Coronary artery (tissue), 2 donors: ENCODE measurements at regions not wholly inside any gene's neighbourhood (a gene's known extent, or its start where the extent isn't known, plus 50 kb on each side); places are given as distances from the start of the nearest gene placed in this dataset.

Experiments
- DNase-seq: peaks from one replicate; pipeline ENCODE4 v3.0.0-alpha.2; 2017; ENCODE audit warnings: low spot score
- H3K27ac ChIP-seq, 2 donors: fragments of 200-600 bp; sonication (generic); one replicate each; pipeline ENCODE4 v1.5.1; 2016 to 2019
- H3K4me3 ChIP-seq: fragments of 200-600 bp; sonication (generic); 2 replicates; pipeline ENCODE4 v1.5.1; 2016; ENCODE audit warnings: mild to moderate bottlenecking, moderate library complexity
- TF ChIP-seq, protein P1 (sequence below): fragments of 200-600 bp; sonication (generic); IDR thresholded peaks from one replicate; pipeline ENCODE4 v1.5.1; 2019; ENCODE audit warnings: antibody characterized with exemption

DNA sequence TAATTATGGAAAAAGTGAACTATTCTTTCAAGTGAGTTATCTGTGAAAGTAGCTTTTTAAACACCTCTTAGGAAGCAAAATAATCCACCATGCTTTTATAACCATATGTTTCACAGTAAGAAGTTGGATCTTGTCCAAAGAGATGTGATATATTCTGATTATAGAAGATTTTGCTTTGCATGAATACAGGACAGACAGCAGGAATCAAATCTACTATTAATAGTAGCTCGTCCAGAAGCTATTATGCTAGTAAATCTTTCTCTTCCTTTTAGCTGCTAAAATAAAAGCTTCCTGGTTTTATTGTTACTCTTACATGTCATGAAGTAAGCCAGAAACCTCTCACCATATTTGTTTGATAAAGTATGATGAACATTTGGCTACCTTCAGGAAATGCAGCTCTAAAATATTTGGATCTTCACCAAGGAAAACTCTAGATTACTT, 257.0 kb downstream of the IPO8 start:
- no peak overlapping the region for H3K27ac ChIP-seq
- TF ChIP-seq, protein P1, sequence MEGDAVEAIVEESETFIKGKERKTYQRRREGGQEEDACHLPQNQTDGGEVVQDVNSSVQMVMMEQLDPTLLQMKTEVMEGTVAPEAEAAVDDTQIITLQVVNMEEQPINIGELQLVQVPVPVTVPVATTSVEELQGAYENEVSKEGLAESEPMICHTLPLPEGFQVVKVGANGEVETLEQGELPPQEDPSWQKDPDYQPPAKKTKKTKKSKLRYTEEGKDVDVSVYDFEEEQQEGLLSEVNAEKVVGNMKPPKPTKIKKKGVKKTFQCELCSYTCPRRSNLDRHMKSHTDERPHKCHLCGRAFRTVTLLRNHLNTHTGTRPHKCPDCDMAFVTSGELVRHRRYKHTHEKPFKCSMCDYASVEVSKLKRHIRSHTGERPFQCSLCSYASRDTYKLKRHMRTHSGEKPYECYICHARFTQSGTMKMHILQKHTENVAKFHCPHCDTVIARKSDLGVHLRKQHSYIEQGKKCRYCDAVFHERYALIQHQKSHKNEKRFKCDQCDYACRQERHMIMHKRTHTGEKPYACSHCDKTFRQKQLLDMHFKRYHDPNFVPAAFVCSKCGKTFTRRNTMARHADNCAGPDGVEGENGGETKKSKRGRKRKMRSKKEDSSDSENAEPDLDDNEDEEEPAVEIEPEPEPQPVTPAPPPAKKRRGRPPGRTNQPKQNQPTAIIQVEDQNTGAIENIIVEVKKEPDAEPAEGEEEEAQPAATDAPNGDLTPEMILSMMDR: no peak
- no peak overlapping the region for H3K4me3 ChIP-seq
- DNase-seq: no peak

GRCh38 chr12:30437616-30438015, 258.1 kb downstream of the IPO8 start:
- no peak overlapping the region for H3K4me3 ChIP-seq
- DNase-seq: no peak
- TF ChIP-seq, protein P1: no peak
- no peak overlapping the region for H3K27ac ChIP-seq

DNA sequence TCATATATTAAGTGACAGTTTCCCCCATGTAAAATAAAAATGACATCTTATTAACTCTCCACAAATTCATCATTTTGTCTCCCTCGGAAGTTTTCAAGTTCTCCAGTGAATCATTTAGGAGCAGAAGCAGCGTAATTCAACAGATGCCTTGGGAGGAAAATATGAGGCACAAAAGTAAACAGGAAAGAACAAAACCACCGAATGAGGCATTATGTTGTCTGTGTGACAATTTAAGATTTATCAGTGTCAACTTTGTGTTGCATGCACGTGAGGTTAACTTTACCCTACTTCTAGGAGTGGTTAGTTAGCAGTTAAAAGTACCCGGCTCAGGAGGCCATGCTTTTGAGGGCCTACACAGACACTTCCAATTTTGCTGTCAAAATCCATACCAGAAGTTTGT, 258.6 kb downstream of the IPO8 start:
- Histone ChIP-seq H3K4me3 (no peak overlapping the region), H3K27ac (no peak overlapping the region)
- DNase-seq: no peak
- TF ChIP-seq, protein P1: no peak

- no peak for DNase-seq
- Histone ChIP-seq H3K27ac (no peak overlapping the region), H3K4me3 (no peak overlapping the region)
- TF ChIP-seq, protein P1: no peak
These were observed 267.6 kb downstream of the IPO8 start for GRCh38 chr12:30428098-30428497.

- TF ChIP-seq, protein P1: no peak
- no peak for DNase-seq
- no peak overlapping the region for H3K4me3 ChIP-seq
- no peak overlapping the region for H3K27ac ChIP-seq
These were observed 268.1 kb downstream of the IPO8 start for GRCh38 chr12:30427555-30427954.

- TF ChIP-seq, protein P1: no peak
These were observed 270.2 kb downstream of the IPO8 start for GRCh38 chr12:30425445-30425844.

GRCh38 chr12:30423330-30423729, 272.3 kb downstream of the IPO8 start:
- DNase-seq: no peak
- Histone ChIP-seq H3K4me3 (no peak overlapping the region), H3K27ac (no peak overlapping the region)
- TF ChIP-seq, protein P1: no peak

More at GRCh38 chr12:30425445-30425844, 270.2 kb downstream of the IPO8 start:
- Histone ChIP-seq H3K27ac (no peak overlapping the region), H3K4me3 (no peak overlapping the region)
- DNase-seq: no peak
